ENCODE measurements at regions not wholly inside any gene's neighbourhood (a gene's known extent, or its start where the extent isn't known, plus 50 kb on each side); places are given as distances from the start of the nearest gene placed in this dataset.
"Not testable (repeated sequence)": the region's sequence is repeated elsewhere in the genome, so short reads cannot be mapped to it uniquely, and the experiment has no call there.

GRCh38 chr14:105644457-105644856, 118.1 kb downstream of the TMEM121 start:
- TF ChIP-seq POLR2A, CTCF (IDR thresholded peaks at IDR 0.05): not testable (repeated sequence)

Data from body of pancreas (tissue), 4 donors.